Sigmoid colon (tissue), 4 donors: ENCODE measurements at regions not wholly inside any gene's neighbourhood (a gene's known extent, or its start where the extent isn't known, plus 50 kb on each side); places are given as distances from the start of the nearest gene placed in this dataset.

Experiments
- CTCF ChIP-seq, 4 experiments: fragments of 450-650 bp in 3 of 4; fragments of 200-600 bp in 1 of 4; IDR thresholded peaks; one replicate each; pipeline ENCODE4 v1.5.1; 2016 to 2019; ENCODE audit warnings: antibody characterized with exemption in 4 of 4, mild to moderate bottlenecking in 3 of 4, moderate library complexity in 2 of 4
- EP300 ChIP-seq, 4 donors: sonication (generic); formaldehyde crosslinking; IDR thresholded peaks; one replicate each; pipeline ENCODE4 v1.6.1; 2017; ENCODE audit warnings: antibody characterized with exemption in 4 of 4

- no peak for TF ChIP-seq CTCF (IDR thresholded peaks at IDR 0.05)
- TF ChIP-seq EP300 (IDR thresholded peaks at IDR 0.05) = no peak
Measured at GRCh38 chr7:17447728-17448478, 149.5 kb downstream of the AHR start.
